Activated naive CD8-positive, alpha-beta T cell treated with anti-CD3 and anti-CD28 coated beads for 36 hours (primary cell): ENCODE measurements at regions not wholly inside any gene's neighbourhood (a gene's known extent, or its start where the extent isn't known, plus 50 kb on each side); places are given as distances from the start of the nearest gene placed in this dataset.

Experiments used
- DNase-seq: peaks from one replicate; pipeline ENCODE4 v3.0.0; 2021
- H3K27ac Mint-ChIP-seq: one replicate; pipeline ENCODE4 v1.8.0; 2022; ENCODE audit warnings: mild to moderate bottlenecking, moderate library complexity, mixed read lengths
- H3K27me3 Mint-ChIP-seq: one replicate; pipeline ENCODE4 v1.8.0; 2022; ENCODE audit warnings: mild to moderate bottlenecking, mixed read lengths
- H3K36me3 Mint-ChIP-seq: one replicate; pipeline ENCODE4 v1.8.0; 2021; ENCODE audit warnings: mild to moderate bottlenecking, mixed read lengths
- H3K4me1 Mint-ChIP-seq: one replicate; pipeline ENCODE4 v1.8.0; 2021; ENCODE audit warnings: mixed read lengths
- H3K4me3 Mint-ChIP-seq: one replicate; pipeline ENCODE4 v1.8.0; 2022; ENCODE audit warnings: mild to moderate bottlenecking, moderate library complexity, mixed read lengths
- H3K9me3 Mint-ChIP-seq: one replicate; pipeline ENCODE4 v1.8.0; 2022; ENCODE audit warnings: mixed read lengths

GRCh38 chr1:38241594-38242334, 195.2 kb upstream of the POU3F1 start:
- no peak overlapping the region for H3K27ac Mint-ChIP-seq
- no peak overlapping the region for H3K4me3 Mint-ChIP-seq
- no peaks in the 10 kb centered on the region for H3K36me3 Mint-ChIP-seq
- no peaks in the 10 kb centered on the region for H3K9me3 Mint-ChIP-seq
- DNase-seq: no peak
- no peaks in the 10 kb centered on the region for H3K4me1 Mint-ChIP-seq
- no peaks in the 10 kb centered on the region for H3K27me3 Mint-ChIP-seq

GRCh38 chr1:38240618-38241017, 194.0 kb upstream of the POU3F1 start:
- no peaks in the 10 kb centered on the region for H3K4me1 Mint-ChIP-seq
- H3K27ac Mint-ChIP-seq: no peak overlapping the region
- no peak for DNase-seq
- no peak overlapping the region for H3K4me3 Mint-ChIP-seq
- no peaks in the 10 kb centered on the region for H3K9me3 Mint-ChIP-seq
- H3K27me3 Mint-ChIP-seq: no peaks in the 10 kb centered on the region
- no peaks in the 10 kb centered on the region for H3K36me3 Mint-ChIP-seq

GRCh38 chr1:38239258-38239835, 192.8 kb upstream of the POU3F1 start:
- H3K4me1 Mint-ChIP-seq: no peaks in the 10 kb centered on the region
- H3K4me3 Mint-ChIP-seq: no peak overlapping the region
- H3K27ac Mint-ChIP-seq: no peak overlapping the region
- H3K9me3 Mint-ChIP-seq: no peaks in the 10 kb centered on the region
- no peaks in the 10 kb centered on the region for H3K27me3 Mint-ChIP-seq
- no peak for DNase-seq
- no peaks in the 10 kb centered on the region for H3K36me3 Mint-ChIP-seq

- Mint-ChIP-seq H3K9me3 (no peaks in the 10 kb centered on the region), H3K27me3 (no peaks in the 10 kb centered on the region), H3K4me3 (no peak overlapping the region), H3K27ac (no peak overlapping the region), H3K4me1 (no peaks in the 10 kb centered on the region), H3K36me3 (no peaks in the 10 kb centered on the region)
- no peak for DNase-seq
These were observed 191.7 kb upstream of the POU3F1 start for GRCh38 chr1:38238294-38238693.

GRCh38 chr1:38235705-38236104, 189.1 kb upstream of the POU3F1 start:
- DNase-seq: no peak
- no peaks in the 10 kb centered on the region for H3K9me3 Mint-ChIP-seq
- H3K36me3 Mint-ChIP-seq: no peaks in the 10 kb centered on the region
- H3K27ac Mint-ChIP-seq: no peak overlapping the region
- H3K27me3 Mint-ChIP-seq: no peaks in the 10 kb centered on the region
- H3K4me3 Mint-ChIP-seq: no peak overlapping the region
- no peaks in the 10 kb centered on the region for H3K4me1 Mint-ChIP-seq

- Mint-ChIP-seq H3K36me3 (no peaks in the 10 kb centered on the region), H3K27me3 (no peaks in the 10 kb centered on the region), H3K4me1 (no peaks in the 10 kb centered on the region), H3K27ac (no peak overlapping the region), H3K4me3 (no peak overlapping the region), H3K9me3 (no peaks in the 10 kb centered on the region)
- no peak for DNase-seq
These were observed 185.3 kb upstream of the POU3F1 start for GRCh38 chr1:38231941-38232340.

- no peaks in the 10 kb centered on the region for H3K36me3 Mint-ChIP-seq
- H3K4me3 Mint-ChIP-seq: no peak overlapping the region
- no peaks in the 10 kb centered on the region for H3K9me3 Mint-ChIP-seq
- H3K27ac Mint-ChIP-seq: no peak overlapping the region
- H3K4me1 Mint-ChIP-seq: no peaks in the 10 kb centered on the region
- no peak for DNase-seq
- H3K27me3 Mint-ChIP-seq: no peaks in the 10 kb centered on the region
These were observed 182.1 kb upstream of the POU3F1 start for GRCh38 chr1:38228718-38229117.

- peaks cover 11% of the 10 kb centered on the region for H3K27me3 Mint-ChIP-seq
- H3K27ac Mint-ChIP-seq: no peak overlapping the region
- H3K4me1 Mint-ChIP-seq: no peaks in the 10 kb centered on the region
- H3K4me3 Mint-ChIP-seq: no peak overlapping the region
- no peaks in the 10 kb centered on the region for H3K9me3 Mint-ChIP-seq
- H3K36me3 Mint-ChIP-seq: no peaks in the 10 kb centered on the region
- DNase-seq: no peak
These were observed 179.2 kb upstream of the POU3F1 start for GRCh38 chr1:38225745-38226144.

- H3K4me3 Mint-ChIP-seq: no peak overlapping the region
- H3K36me3 Mint-ChIP-seq: no peaks in the 10 kb centered on the region
- H3K4me1 Mint-ChIP-seq: no peaks in the 10 kb centered on the region
- no peak for DNase-seq
- peaks cover 20% of the 10 kb centered on the region for H3K27me3 Mint-ChIP-seq
- no peak overlapping the region for H3K27ac Mint-ChIP-seq
- H3K9me3 Mint-ChIP-seq: no peaks in the 10 kb centered on the region
These were observed 176.8 kb upstream of the POU3F1 start for GRCh38 chr1:38223391-38223790.

- no peak for DNase-seq
- H3K36me3 Mint-ChIP-seq: no peaks in the 10 kb centered on the region
- no peaks in the 10 kb centered on the region for H3K4me1 Mint-ChIP-seq
- no peak overlapping the region for H3K4me3 Mint-ChIP-seq
- peaks cover 20% of the 10 kb centered on the region for H3K27me3 Mint-ChIP-seq
- no peaks in the 10 kb centered on the region for H3K9me3 Mint-ChIP-seq
- H3K27ac Mint-ChIP-seq: no peak overlapping the region
These were observed 176.3 kb upstream of the POU3F1 start for GRCh38 chr1:38222891-38223290.

- H3K9me3 Mint-ChIP-seq: no peaks in the 10 kb centered on the region
- H3K4me3 Mint-ChIP-seq: no peak overlapping the region
- H3K27me3 Mint-ChIP-seq: peaks cover 29% of the 10 kb centered on the region
These were observed 174.5 kb upstream of the POU3F1 start for GRCh38 chr1:38221006-38221649.

GRCh38 chr1:38217316-38217715, 170.7 kb upstream of the POU3F1 start:
- Mint-ChIP-seq H3K4me1 (peaks cover 3% of the 10 kb centered on the region), H3K27ac (no peak overlapping the region), H3K36me3 (no peaks in the 10 kb centered on the region), H3K9me3 (no peaks in the 10 kb centered on the region), H3K4me3 (no peak overlapping the region), H3K27me3 (peaks cover 52% of the 10 kb centered on the region)
- no peak for DNase-seq

More at GRCh38 chr1:38221006-38221649, 174.5 kb upstream of the POU3F1 start:
- Mint-ChIP-seq H3K27ac (no peak overlapping the region), H3K36me3 (no peaks in the 10 kb centered on the region), H3K4me1 (no peaks in the 10 kb centered on the region)
- no peak for DNase-seq

GRCh38 chr1:38213646-38214434, 167.2 kb upstream of the POU3F1 start:
- Mint-ChIP-seq H3K9me3 (no peaks in the 10 kb centered on the region), H3K4me3 (no peak overlapping the region), H3K4me1 (peaks cover 3% of the 10 kb centered on the region), H3K27ac (no peak overlapping the region), H3K27me3 (peaks cover 44% of the 10 kb centered on the region), H3K36me3 (no peaks in the 10 kb centered on the region)
- no peak for DNase-seq

- no peak overlapping the region for H3K4me3 Mint-ChIP-seq
- H3K36me3 Mint-ChIP-seq: no peaks in the 10 kb centered on the region
- H3K4me1 Mint-ChIP-seq: peaks cover 3% of the 10 kb centered on the region
- no peaks in the 10 kb centered on the region for H3K9me3 Mint-ChIP-seq
- H3K27ac Mint-ChIP-seq: no peak overlapping the region
- H3K27me3 Mint-ChIP-seq: peaks cover 35% of the 10 kb centered on the region
- no peak for DNase-seq
These were observed 164.2 kb upstream of the POU3F1 start for GRCh38 chr1:38210895-38211177.
